ENCODE measurements at regions not wholly inside any gene's neighbourhood (a gene's known extent, or its start where the extent isn't known, plus 50 kb on each side); places are given as distances from the start of the nearest gene placed in this dataset.

- TF ChIP-seq, protein P1, sequence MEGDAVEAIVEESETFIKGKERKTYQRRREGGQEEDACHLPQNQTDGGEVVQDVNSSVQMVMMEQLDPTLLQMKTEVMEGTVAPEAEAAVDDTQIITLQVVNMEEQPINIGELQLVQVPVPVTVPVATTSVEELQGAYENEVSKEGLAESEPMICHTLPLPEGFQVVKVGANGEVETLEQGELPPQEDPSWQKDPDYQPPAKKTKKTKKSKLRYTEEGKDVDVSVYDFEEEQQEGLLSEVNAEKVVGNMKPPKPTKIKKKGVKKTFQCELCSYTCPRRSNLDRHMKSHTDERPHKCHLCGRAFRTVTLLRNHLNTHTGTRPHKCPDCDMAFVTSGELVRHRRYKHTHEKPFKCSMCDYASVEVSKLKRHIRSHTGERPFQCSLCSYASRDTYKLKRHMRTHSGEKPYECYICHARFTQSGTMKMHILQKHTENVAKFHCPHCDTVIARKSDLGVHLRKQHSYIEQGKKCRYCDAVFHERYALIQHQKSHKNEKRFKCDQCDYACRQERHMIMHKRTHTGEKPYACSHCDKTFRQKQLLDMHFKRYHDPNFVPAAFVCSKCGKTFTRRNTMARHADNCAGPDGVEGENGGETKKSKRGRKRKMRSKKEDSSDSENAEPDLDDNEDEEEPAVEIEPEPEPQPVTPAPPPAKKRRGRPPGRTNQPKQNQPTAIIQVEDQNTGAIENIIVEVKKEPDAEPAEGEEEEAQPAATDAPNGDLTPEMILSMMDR (IDR thresholded peaks at IDR 0.05; ENCODE audit: low read depth, low read length), result no peak
Measured at GRCh38 chr5:56340196-56340980, 107.3 kb upstream of the ANKRD55 start.

DNA sequence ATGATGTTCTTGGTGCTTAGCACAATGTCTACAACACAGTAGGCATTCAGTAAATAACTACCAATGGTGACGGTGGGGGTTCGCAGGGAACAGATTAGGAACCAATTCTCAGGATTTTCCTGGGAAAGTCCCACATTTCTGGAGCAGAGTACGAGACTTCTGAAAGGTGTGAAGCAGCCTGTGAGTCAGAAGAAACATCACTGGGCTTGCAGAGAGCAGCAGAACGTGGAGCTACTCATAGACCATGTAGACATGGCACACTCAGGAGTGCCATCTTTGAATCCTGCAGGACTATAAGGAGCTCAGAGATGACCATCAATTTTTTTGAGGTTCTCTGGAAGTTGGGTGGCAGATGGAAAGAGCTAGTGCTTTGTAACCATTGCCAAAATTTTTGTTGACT is 106.6 kb upstream of the ANKRD55 start:
- DNase-seq, result no peak
- Histone ChIP-seq H3K4me3 (ENCODE audit: low read depth, low read length) (no peak overlapping the region), H3K9me3 (ENCODE audit: severe bottlenecking) (peaks cover 12% of the 10 kb centered on the region), H3K36me3 (no peaks in the 10 kb centered on the region), H3K27ac (no peak overlapping the region), H3K27me3 (ENCODE audit: insufficient read depth, low read depth, severe bottlenecking) (no peaks in the 10 kb centered on the region)
- TF ChIP-seq, protein P1 (IDR thresholded peaks at IDR 0.05; ENCODE audit: low read depth, low read length), result no peak

More at GRCh38 chr5:56340196-56340980, 107.3 kb upstream of the ANKRD55 start:
- H3K9me3 ChIP-seq (ENCODE audit: severe bottlenecking), result peaks cover 5% of the 10 kb centered on the region
- H3K27ac ChIP-seq, result no peak overlapping the region
- no peaks in the 10 kb centered on the region for H3K36me3 ChIP-seq
- DNase-seq, result no peak
- no peak overlapping the region for H3K4me3 ChIP-seq (ENCODE audit: low read depth, low read length)
- H3K27me3 ChIP-seq (ENCODE audit: insufficient read depth, low read depth, severe bottlenecking), result no peaks in the 10 kb centered on the region

DNA sequence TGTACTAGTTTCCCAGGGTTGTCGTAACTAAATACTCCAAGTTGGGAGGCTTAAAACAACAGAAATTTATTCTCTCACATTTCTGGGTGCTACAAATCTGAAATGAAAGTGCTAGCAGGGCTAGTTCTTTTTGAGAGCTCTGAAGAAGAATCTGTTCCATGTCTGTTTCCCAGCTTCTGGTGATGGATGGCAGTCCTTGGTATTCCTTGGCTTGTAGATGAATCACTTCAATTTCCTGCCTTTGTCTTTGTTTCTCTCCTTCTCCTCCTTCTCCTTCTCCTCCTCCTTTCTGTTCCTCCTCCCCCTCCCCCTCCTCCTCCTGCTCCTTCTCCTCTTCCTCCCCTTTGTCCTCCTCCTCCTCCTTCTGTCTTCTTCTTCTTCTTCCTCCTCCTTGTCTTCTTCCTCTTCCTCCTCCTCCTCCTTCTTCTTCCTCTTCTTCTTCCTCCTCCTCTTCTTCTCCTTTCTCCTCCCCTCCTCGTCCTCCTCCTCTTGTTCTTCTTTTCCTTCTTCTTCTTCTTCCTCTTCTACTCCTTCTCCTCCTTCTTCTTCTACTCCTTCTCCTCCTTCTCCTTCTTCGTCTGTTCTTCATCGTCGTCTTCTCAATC is 104.7 kb upstream of the ANKRD55 start:
- Histone ChIP-seq H3K4me3 (ENCODE audit: low read depth, low read length) (no peak overlapping the region), H3K36me3 (no peaks in the 10 kb centered on the region), H3K9me3 (ENCODE audit: severe bottlenecking) (peaks cover 21% of the 10 kb centered on the region), H3K27me3 (ENCODE audit: insufficient read depth, low read depth, severe bottlenecking) (no peaks in the 10 kb centered on the region), H3K27ac (peak overlapping the region; percentile 10)
- DNase-seq, result no peak
- TF ChIP-seq, protein P1 (IDR thresholded peaks at IDR 0.05; ENCODE audit: low read depth, low read length), result no peak

- Histone ChIP-seq H3K9me3 (ENCODE audit: severe bottlenecking) (peaks cover 21% of the 10 kb centered on the region), H3K27me3 (ENCODE audit: insufficient read depth, low read depth, severe bottlenecking) (no peaks in the 10 kb centered on the region), H3K36me3 (no peaks in the 10 kb centered on the region), H3K4me3 (ENCODE audit: low read depth, low read length) (no peak overlapping the region), H3K27ac (no peak overlapping the region)
- TF ChIP-seq, protein P1 (IDR thresholded peaks at IDR 0.05; ENCODE audit: low read depth, low read length), result no peak
- no peak for DNase-seq
Measured at GRCh38 chr5:56335212-56335611, 102.1 kb upstream of the ANKRD55 start.

- Histone ChIP-seq H3K9me3 (ENCODE audit: severe bottlenecking) (peaks cover 18% of the 10 kb centered on the region), H3K27ac (no peak overlapping the region), H3K36me3 (no peaks in the 10 kb centered on the region), H3K4me3 (ENCODE audit: low read depth, low read length) (no peak overlapping the region), H3K27me3 (ENCODE audit: insufficient read depth, low read depth, severe bottlenecking) (no peaks in the 10 kb centered on the region)
- TF ChIP-seq, protein P1 (IDR thresholded peaks at IDR 0.05; ENCODE audit: low read depth, low read length), result no peak
- DNase-seq, result no peak
Measured at GRCh38 chr5:56330806-56331205, 97.7 kb upstream of the ANKRD55 start.
